Colon (tissue), 2 donors: ENCODE measurements at regions not wholly inside any gene's neighbourhood (a gene's known extent, or its start where the extent isn't known, plus 50 kb on each side); places are given as distances from the start of the nearest gene placed in this dataset.
"Not testable (repeated sequence)": the region's sequence is repeated elsewhere in the genome, so short reads cannot be mapped to it uniquely, and the experiment has no call there.

Source experiments
- FAIRE-seq: peaks from 2 replicates; lab custom pipeline; 2012; peaks lifted over from hg19 to GRCh38; lab: Jason Lieb, UNC
- donor health status: control.
- donor health status: control.

DNA sequence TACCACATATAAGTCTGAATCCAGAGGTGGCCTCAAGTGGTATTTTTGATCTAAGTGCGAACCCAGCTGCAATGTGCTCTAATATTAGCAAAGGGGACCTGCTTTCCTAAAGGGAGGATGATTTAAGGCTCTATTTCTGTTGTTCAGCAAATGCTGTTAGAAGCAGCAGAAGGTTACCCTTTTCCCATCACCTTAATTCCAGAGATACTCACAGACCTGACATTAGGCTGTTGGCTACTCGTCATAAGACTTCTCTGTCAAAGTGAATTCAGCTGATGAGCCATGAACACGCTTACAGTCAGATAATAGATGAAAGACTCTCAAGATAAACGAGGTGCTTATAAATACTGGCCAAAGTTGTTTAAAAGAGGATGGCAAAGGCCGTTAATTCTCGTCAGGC is 308.7 kb upstream of the DDHD1 start:
- FAIRE-seq, result no peak

DNA sequence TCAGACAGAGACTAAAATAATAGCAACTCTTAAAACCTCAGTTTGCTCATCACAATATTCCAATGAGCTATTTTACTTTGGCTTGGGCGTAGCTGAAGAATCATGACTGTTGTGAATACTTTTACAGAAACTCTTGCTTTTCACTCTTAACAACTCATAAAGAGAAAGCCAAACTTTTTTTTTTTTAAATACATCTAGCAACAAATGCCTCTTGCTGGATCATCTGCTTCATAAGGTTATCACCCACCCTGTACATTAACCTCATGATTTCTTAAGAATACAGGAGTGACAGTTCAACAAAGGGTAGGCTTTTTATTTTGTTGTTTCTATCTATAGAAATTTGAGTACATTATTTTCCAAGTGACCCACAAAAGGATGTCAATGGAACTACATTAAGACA is 307.4 kb upstream of the DDHD1 start:
- no peak for FAIRE-seq

DNA sequence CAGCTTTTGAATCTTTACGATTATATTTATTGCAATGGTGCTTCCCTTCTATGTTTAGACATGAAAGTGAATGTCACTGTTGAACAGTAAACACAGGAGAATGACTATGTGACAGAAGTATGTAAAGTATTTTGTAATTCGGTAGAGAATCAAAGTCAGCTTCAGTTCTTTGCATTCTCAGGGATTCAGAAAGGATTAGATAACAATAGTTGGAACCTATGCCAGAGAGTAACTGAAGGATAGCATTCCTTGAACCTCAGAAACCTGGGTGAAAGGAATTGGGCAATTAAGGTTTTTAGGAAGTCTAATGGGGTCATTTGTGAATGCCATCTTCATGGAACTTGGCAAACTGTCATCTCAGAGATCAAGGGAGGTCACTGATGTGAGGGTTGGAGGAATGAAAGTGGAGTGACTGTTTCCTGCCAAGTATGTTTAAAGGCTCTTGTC is 305.3 kb upstream of the DDHD1 start:
- no peak for FAIRE-seq

DNA sequence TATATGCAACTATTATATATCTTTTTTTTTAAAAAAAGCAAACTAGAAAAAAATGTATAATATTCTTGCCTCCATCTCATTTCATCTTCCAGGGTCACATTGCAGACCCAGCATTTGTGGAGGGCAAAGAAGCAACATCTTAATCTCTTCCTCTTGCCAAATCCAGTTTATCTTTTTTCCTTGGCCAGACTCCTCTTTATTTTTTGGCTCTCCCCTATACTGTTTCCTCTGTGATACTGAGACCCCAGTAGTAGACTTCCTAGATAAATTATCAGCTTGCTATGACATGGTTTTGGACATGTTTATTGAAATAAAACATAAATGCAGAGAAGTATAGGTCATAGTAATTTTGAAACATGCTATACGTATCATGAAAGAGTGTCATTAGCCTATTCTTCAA is 303.8 kb upstream of the DDHD1 start:
- no peak for FAIRE-seq

DNA sequence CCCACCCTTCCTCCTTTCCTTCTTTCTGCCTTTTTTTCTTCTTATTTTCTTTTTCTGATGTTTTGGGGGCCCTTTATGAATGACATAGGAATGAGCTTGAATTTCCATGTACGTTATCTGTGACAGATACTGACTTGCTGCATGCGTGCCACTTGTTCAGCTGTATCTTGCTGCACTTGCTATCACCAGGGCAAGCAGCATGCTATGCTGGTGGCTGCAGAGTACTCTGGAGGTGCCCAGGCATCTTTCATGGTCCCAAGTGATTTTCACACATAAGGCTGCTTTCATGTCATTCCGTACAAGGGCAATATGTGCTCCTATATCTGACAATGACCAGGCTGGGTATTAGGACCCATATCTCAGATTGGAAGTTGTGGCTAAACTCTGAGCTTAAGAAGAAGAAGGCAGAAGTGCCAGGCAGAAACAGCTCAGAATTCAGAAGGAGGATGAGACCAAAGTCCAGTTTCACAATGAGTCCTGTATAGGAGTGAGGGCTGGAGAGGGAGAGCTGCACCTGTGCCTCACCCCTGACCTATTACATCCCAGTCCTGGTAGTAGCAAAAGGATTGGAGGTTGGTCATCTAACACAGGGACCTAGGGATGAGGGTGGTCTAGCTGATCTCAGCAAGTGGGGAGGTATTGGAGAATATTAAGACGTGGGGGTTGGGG is 299.0 kb upstream of the DDHD1 start:
- FAIRE-seq, result no peak

DNA sequence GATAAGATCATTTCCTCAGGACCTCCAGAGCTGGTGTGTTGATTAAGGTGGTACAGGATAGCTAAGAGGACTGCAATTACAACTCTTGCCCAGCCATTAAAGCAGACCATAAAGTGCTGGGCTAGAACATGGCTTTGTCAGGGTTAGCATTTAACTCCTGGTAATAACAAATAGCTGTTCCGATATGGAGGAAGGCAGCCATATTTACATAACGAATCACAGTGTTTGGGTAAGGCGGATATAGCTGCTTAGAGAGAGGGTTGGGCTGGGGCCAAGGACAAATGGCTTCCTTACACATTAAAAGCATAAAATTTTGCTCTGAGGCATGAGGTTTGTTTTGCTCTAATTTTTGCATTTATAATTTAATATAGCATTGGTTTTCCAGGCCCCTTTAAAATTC is 297.7 kb upstream of the DDHD1 start:
- no peak for FAIRE-seq

DNA sequence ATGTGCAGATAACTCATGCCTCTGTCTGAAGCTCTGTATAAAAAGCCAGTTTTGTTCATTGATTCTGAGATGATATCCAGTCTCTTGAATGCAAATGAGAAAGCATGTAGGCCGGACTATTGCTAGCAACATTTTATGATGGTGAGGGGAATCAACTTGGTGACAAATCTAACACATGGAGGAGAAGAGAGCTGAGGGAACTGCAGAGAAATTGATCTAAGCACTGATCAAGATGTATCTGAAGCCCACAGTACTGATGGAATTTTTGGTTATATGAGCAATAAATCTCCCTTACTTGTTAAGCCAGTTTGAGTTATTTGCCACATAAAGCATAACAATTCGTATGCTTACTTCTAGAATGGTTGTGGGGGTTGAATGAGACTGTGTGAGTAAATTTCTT is 295.6 kb upstream of the DDHD1 start:
- no peak for FAIRE-seq

DNA sequence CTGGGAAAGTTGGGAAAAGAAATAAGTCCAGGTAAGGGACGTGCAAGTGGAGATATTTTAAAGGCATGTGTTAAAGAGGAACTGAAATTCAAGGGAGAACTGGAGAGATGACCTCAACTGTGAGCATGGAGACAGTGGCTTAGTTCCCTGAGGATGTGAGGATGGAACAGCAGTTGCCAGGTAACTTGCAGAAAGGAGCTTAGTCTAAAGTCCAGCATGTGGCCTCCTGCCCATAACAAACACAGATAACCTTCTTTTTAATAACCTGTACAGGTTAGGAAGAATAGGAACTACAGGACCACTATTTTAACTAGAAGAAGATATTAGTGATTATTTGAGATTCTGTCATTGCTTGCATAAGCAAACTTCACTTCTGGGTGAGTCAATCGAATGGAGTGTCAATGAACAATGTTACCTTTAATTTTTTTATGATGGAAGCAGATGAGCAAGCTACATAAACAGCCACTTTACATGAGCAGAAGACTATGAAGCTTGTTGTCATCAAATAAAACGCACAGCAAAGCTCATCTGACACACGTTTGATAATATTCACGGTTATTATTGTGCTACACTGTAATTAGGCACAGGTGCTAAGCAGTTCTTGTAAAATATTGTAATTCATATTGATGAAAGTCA is 291.7 kb upstream of the DDHD1 start:
- FAIRE-seq, result no peak

DNA sequence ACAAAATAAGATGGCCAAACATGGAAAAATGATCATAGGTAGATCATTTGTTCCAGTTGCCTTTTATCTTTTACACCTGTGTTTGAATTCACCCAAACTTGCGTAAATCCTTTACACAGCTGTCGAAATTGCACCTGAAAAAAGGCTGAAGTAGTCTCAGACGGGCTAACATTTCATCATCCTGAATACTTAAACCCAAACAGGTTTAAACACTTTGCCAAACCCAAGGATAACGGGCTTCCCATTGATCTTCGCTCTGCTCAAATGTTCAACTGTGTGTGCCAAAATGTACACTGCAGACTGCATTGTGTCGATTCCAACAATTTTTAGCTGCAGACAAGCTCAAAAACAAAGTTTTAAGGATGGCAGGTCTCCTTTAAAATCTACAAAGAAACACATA is 288.7 kb upstream of the DDHD1 start:
- no peak for FAIRE-seq

DNA sequence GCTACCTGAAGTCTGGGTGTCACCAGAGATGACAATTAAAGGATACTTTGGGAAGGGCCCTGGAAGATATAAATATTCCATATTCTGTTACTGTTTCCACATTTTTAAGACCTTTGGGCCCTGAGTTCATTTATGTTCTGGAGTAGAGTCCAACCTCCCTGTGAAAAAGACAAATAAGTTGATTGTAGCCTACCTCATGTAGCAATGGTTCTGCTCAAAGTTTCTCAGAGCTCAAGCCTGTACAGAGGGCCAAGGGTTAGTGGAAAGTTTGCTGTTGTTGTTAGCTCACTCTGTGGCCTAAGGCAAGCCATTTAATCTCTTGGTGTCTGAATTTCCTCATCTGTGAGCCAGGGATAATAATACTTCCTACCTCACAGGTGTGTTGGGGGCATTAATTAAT is 284.7 kb upstream of the DDHD1 start:
- FAIRE-seq, result no peak

DNA sequence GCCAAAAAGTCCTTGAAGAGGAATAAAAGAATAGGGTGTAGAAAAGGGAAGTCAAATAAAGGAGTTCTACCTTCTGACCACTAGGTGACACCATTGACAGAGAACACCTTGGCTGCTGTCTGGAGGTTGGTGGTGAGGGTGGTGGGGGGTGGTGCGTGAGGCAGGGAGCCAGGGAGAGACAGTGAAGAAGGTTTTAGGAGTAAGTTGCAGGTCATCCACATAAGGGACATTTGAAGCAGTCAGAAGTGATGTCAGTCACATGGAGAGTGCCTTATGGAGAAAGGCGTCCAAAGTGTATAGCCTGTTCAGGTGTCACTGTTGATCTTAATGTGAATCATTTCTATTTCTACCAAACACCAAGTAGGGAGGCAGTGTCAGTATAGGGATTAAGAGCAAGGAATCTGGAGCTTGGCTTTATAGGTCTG is 279.3 kb upstream of the DDHD1 start:
- FAIRE-seq, result no peak

DNA sequence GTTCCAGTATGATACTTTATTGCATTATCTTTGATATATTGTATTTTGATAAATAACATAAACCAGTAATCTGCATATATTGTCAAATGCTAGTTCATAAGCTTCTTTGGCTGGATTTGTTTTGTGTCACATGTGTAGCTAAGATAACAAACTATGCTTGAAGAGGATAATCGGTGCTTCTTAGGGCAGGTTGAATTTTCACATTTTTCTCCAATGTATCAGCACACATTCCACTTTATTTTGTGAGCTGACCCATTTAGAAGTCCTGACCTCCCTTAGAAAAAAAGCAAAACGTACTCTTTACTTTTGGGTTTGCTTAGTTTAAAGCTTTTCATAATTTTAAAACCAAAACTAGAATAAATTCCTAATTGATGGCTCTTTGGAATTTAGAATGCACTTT is 277.7 kb upstream of the DDHD1 start:
- no peak for FAIRE-seq

DNA sequence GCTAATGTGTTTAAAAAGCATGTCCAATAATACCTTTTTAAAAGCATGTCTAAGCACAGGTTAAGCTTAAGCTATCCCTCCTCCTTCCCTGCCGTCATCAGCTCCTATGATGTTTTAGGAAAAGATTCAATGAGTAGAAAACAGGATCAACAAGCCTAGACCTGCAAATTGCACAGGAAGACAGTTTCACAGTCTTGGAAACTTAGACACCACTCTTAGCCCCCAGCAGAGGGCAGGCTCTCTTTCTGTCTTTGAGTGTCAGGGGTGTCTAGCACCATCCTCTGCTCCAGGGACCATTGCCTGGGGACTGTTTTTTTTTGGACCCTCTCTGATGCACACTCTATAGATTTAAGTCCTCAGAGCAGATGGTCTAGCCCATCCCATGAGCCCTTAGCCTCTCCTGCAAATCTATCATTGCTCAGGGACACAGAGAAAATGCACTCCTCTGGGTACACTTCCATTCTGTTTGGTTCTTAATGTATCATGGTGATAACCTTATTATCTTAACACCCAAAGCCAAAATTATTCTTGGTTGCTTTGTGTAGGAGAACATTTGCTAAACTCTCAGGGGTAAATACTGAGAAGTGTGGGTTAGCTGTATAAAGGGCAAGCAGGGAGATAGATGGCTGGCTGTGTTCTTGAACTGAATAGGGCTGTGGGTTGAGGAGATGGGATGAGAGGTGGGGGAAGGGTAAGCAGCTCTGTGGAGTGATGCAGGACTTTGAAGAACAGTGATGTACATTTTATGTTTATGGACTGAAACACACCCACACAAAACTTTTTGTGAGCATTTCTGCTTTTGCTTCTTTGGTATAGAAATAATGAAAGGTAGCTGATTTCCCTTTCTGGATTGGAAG is 259.9 kb upstream of the DDHD1 start:
- no peak for FAIRE-seq

DNA sequence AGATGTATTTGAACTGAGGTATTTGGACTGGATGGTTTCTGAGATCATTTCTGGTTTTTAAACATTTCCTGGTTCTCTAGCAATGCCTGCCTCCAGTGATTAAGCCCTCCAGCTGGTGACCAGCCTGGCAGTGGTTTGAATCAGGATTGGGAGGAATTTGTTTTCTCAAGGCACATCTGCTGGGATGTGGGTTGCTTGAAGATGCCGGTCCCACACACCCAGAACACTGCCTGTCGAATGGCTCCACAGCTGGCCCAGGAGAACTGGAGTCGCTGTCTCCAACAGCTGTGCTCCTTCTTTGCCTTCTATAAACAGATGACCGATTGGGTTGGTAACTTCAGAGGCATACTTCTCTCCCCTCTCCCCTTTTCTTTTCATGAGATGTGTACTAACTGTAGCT is 258.0 kb upstream of the DDHD1 start:
- FAIRE-seq, result no peak

DNA sequence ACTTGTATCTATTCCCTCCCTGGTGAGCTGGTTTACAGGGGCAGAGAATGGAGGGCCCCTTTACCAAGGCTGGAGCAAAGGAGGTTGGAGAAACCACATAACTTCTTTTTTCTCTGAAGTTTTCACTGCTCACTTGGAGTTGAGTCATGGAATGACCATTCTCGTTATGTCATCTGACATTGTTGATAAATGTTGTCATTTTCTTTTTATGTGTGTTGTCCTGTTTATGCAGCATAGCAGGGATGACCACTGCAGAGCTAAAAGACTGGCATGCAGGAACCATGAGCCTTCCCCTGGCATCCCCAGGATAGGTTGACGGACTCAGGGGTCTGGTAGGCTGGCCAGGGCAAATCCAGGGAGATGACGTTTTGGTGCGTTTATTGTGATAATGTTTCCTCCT is 256.8 kb upstream of the DDHD1 start:
- FAIRE-seq, result no peak

DNA sequence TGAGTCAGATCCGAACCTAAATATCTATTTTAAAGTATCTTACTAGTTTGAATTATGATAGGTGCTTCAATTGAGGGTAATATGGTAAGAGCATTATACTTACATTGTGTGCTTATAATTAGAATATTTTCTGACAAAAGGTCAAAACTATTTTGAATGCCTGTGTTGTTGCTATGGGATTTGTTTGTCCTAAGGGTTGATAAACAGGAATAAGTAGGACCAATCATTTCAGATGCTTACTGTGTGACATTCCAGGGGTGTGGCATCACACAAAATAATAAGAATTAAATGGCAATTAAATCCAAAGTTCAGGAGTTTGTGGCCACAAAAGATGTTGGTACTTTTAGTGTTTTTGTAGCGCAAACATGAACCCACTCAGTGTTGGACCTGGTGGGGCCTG is 256.2 kb upstream of the DDHD1 start:
- no peak for FAIRE-seq

DNA sequence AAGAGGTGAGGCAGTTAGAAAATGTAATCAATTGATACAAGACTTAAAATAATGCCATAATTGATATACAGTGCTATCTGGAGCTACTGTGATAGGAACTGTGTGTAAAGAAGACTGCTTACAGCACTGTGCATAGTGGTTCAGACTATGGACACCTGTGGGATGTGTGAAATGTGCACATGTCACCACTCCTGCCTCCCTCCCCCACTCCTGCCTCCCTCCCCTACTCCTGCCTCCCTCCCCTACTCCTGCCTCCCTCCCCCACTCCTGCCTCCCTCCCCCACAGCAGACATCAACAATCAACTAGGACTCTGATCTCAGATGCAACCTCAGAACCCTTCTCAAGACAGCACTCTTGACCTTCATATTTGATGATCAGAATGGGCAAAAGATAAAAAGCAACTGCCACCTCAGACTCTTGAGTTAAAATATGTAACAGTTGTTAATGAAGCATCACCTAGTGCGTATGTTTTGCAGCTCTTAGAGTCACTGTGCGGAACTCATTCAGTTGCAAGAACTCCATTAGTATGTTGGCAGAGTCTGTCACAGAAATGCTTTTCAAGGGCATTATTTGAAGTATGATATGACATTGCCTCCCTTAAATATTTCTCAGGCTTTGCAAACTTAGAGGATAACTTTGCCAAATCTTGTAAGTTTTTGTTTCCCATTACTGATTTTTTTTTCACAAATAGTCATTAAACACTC is 255.2 kb upstream of the DDHD1 start:
- no peak for FAIRE-seq

DNA sequence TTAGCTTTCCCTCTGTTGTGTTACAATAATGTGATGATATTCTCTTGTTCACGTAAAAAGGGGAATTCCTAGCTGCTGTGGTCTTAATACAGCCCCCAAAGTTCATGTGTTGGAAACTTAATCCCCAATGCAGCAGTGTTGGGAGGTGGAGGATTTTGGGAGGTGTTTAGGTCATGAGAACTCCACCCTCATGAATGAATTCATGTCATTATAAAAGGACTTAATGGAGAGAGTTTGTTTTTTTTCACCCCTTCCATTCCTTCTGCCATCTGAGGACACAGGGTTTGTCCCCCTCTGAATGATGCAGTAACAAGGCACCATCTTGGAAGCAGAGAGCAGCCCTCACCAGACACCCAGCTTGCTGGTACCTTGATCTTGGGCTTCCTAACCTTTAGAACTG is 253.4 kb upstream of the DDHD1 start:
- FAIRE-seq, result no peak

DNA sequence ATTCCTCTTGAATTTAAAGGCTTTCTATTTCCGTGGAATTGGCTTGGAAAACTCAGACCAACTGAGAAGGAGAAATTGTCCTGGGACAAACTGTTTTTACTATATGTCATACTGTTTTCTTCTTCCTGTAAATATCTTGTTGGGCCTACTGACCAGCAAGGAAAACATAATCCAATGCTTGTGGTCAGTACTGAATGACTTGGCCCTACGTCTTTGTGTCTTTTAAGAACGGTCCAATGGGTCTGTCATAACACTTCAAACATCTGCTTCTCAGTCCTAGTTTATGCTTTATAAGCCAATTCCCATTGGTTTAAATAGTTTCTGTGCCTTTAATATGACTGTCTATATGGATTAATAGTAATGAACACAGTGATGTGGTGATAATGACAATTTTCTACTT is 248.5 kb upstream of the DDHD1 start:
- FAIRE-seq, result no peak

DNA sequence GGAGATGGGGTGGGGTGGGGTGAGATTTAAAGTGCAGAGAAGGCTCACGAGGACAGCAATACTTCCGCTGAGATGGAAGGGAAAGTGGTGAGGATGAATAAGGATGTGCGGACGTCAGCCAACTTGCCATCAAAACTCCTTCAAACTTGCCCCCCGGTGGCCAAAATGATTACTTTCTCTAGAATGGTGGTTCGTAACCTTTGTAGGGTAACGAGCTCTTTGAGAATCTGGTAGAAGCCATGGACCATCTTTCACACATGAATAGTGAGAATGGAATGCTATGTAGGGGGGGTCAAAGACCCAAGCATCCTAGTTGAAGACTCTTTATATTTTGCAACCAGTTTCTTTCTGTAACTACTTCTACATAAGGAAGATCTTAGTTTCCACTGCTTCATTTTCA is 245.9 kb upstream of the DDHD1 start:
- FAIRE-seq, result no peak

DNA sequence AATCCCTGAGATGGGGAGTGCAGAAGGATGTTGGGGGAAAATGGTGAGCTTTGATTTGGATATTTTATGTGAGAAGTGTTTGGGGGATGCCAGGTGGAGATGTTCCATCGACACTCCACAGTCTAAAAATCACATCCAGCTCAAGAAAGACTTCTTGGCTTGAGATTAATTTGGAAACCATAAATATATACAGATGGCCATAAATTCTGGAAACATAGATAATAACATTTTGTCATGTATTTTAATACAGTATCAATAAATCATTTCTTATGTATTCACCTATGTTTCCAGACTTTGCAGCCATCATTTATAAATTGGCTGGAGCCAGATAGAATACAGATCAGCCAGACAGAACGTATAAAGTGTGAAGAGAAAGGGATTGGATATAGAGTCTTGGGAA is 245.5 kb upstream of the DDHD1 start:
- FAIRE-seq, result no peak

DNA sequence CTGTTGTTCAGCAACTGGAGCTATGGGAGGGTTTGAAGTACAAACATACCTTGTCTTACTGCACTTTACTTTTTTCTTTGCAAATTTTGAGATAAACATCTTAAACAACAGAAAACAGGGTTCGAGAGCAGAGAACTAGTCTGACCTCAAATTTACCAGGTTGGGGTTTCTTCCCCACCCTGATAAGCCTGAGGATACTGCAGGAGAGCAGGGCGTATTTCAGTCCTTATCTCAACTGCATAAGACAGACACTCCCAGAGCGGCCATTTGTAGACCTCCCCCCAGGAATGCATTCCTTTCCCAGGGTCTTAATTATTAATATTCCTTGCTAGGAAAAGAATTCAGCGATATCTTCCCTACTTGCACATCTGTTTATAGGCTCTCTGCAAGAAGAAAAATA is 242.1 kb upstream of the DDHD1 start:
- not testable (repeated sequence) for FAIRE-seq
